A673 (cell line): ENCODE measurements at regions not wholly inside any gene's neighbourhood (a gene's known extent, or its start where the extent isn't known, plus 50 kb on each side); places are given as distances from the start of the nearest gene placed in this dataset.

Source experiments
- BruUV-seq: library from RNA; stranded (reverse); fragments of 400-500 nt; replicated peaks from 2 replicates; lab custom pipeline; 2021; lab: Mats Ljungman, UMichigan
- CTCF ChIA-PET: fragments of 300-600 bp; sonication (Branson Sonifier 250); formaldehyde crosslinking; loops from one replicate; lab custom pipeline; 2022; ENCODE audit warnings: antibody characterized with exemption; lab: Charles Lee
- POLR2A ChIA-PET: fragments of 300-600 bp; sonication (Branson Sonifier 250); formaldehyde crosslinking; loops from one replicate; lab custom pipeline; 2022; ENCODE audit warnings: antibody characterized with exemption; ENCODE audit not compliant: low non-redundant PET; lab: Charles Lee
- DNase-seq: peaks from one replicate; pipeline ENCODE4 v3.0.0-alpha.2; 2015; ENCODE audit warnings: low spot score
- H3K27ac ChIP-seq: fragments of 200-600 bp; sonication (generic); 2 replicates; pipeline ENCODE4 v1.5.1; 2016; ENCODE audit warnings: mixed run types, low read depth, mild to moderate bottlenecking, mixed read lengths, antibody characterized with exemption, low read length; ENCODE audit not compliant: poor library complexity, severe bottlenecking
- H3K27me3 ChIP-seq: fragments of 200-600 bp; sonication (generic); replicated peaks from 2 replicates; pipeline ENCODE4 v1.6.1; 2017; ENCODE audit warnings: mixed run types, low read depth, mild to moderate bottlenecking, mixed read lengths, antibody characterized with exemption, low read length; ENCODE audit not compliant: insufficient read depth, poor library complexity
- H3K36me3 ChIP-seq: fragments of 200-600 bp; sonication (generic); 2 replicates; pipeline ENCODE4 v1.6.1; 2016; ENCODE audit warnings: mixed run types, mild to moderate bottlenecking, mixed read lengths, antibody characterized with exemption, low read length; ENCODE audit not compliant: insufficient read depth, poor library complexity, severe bottlenecking
- H3K4me1 ChIP-seq: fragments of 200-600 bp; sonication (generic); 2 replicates; pipeline ENCODE4 v1.6.1; 2017; ENCODE audit warnings: mixed run types, mild to moderate bottlenecking, mixed read lengths, antibody characterized with exemption, low read length; ENCODE audit not compliant: insufficient read depth, poor library complexity, severe bottlenecking
- H3K4me3 ChIP-seq: fragments of 200-600 bp; sonication (generic); 2 replicates; pipeline ENCODE4 v1.5.1; 2016; ENCODE audit warnings: low read depth, mixed run types, mild to moderate bottlenecking, mixed read lengths, low read length; ENCODE audit not compliant: poor library complexity, severe bottlenecking
- H3K9me3 ChIP-seq: fragments of 200-600 bp; sonication (generic); 2 replicates; pipeline ENCODE4 v1.6.1; 2016; ENCODE audit warnings: mixed run types, low read depth, mild to moderate bottlenecking, mixed read lengths, antibody characterized with exemption, low read length; ENCODE audit not compliant: poor library complexity, severe bottlenecking
- CTCF ChIP-seq: fragments of 300-800, 200-600 bp; sonication (generic); conservative IDR thresholded peaks from 2 replicates; pipeline ENCODE4 v1.5.1; 2017; ENCODE audit warnings: low read depth, mild to moderate bottlenecking, antibody characterized with exemption, low read length, moderate library complexity, mixed read lengths
- EZH2 ChIP-seq: fragments of 200-600 bp; sonication (generic); IDR thresholded peaks from 2 replicates; pipeline ENCODE4 v1.6.1; 2017; ENCODE audit warnings: borderline replicate concordance, low read depth, mild to moderate bottlenecking, mixed read lengths, antibody characterized with exemption, low read length; ENCODE audit not compliant: poor library complexity, severe bottlenecking
- intact Hi-C: fragments of 100-400 bp; cut with micrococcal nuclease; formaldehyde crosslinking; loops from one replicate; pipeline ENCODE4 v1.10.0; 2022; ENCODE audit not compliant: unreplicated experiment

GRCh38 chr7:110153222-110153621 lies 937.7 kb upstream of the LRRN3 start:
- TF ChIP-seq CTCF (no peak), EZH2 (no peak)
- no TSS peak for BruUV-seq
- no peaks in the 10 kb centered on the region for H3K4me1 ChIP-seq
- no peaks in the 10 kb centered on the region for H3K9me3 ChIP-seq
- intact Hi-C loops, result no loop called here
- ChIA-PET CTCF (no interaction called here), POLR2A (no interaction called here)
- no peak overlapping the region for H3K27ac ChIP-seq
- DNase-seq, result no peak
- H3K36me3 ChIP-seq, result no peaks in the 10 kb centered on the region
- H3K4me3 ChIP-seq, result no peak overlapping the region
- no peaks in the 10 kb centered on the region for H3K27me3 ChIP-seq

- ChIA-PET CTCF (no interaction called here), POLR2A (no interaction called here)
- Histone ChIP-seq H3K27ac (no peak overlapping the region), H3K27me3 (no peaks in the 10 kb centered on the region), H3K36me3 (no peaks in the 10 kb centered on the region), H3K9me3 (no peaks in the 10 kb centered on the region), H3K4me3 (no peak overlapping the region), H3K4me1 (no peaks in the 10 kb centered on the region)
- no peak for DNase-seq
- no TSS peak for BruUV-seq
- TF ChIP-seq CTCF (no peak), EZH2 (no peak)
- intact Hi-C loops, result no loop called here
Observed at GRCh38 chr7:110156511-110156910, 934.4 kb upstream of the LRRN3 start.

- CTCF ChIA-PET, result no interaction called here
- no peaks in the 10 kb centered on the region for H3K27me3 ChIP-seq
- H3K9me3 ChIP-seq, result no peaks in the 10 kb centered on the region
- H3K36me3 ChIP-seq, result no peaks in the 10 kb centered on the region
- no peaks in the 10 kb centered on the region for H3K4me1 ChIP-seq
- no peak overlapping the region for H3K4me3 ChIP-seq
- no TSS peak for BruUV-seq
- H3K27ac ChIP-seq, result no peak overlapping the region
- intact Hi-C loops, result no loop called here
- POLR2A ChIA-PET, result no interaction called here
- TF ChIP-seq CTCF, result no peak
- TF ChIP-seq EZH2, result no peak
- peak; percentile 1 for DNase-seq
Observed at GRCh38 chr7:110157631-110158362, 933.1 kb upstream of the LRRN3 start.
